IMR-90 (cell line): ENCODE measurements at regions not wholly inside any gene's neighbourhood (a gene's known extent, or its start where the extent isn't known, plus 50 kb on each side); places are given as distances from the start of the nearest gene placed in this dataset.

Experiments used
- ATAC-seq: fragments of 200-7000 bp; cut with Tn5 transposase; 2 replicates; pipeline ENCODE4 v1.9.1; 2020; ENCODE audit warnings: low read depth, mild to moderate bottlenecking, moderate library complexity
- BruUV-seq: library from RNA; stranded (reverse); fragments of 400-500 nt; replicated peaks from 2 replicates; lab custom pipeline; 2021; lab: Mats Ljungman, UMichigan
- CTCF ChIA-PET: fragments of 300-600 bp; formaldehyde crosslinking; extraction: SDS; loops from one replicate; lab custom pipeline; 2021; ENCODE audit warnings: antibody characterized with exemption; lab: Yijun Ruan, JAX
- POLR2A ChIA-PET: fragments of 300-600 bp; sonication (Branson Sonifier 250); formaldehyde crosslinking; loops from one replicate; lab custom pipeline; 2022; ENCODE audit warnings: antibody characterized with exemption; ENCODE audit not compliant: unreplicated experiment; lab: Charles Lee
- DNase-seq: peaks from one replicate; pipeline ENCODE4 v3.0.0; 2013
- H2AFZ ChIP-seq: replicated peaks from 2 replicates; pipeline ENCODE3; 2013; ENCODE audit warnings: low read length, mild to moderate bottlenecking; ENCODE audit not compliant: poor library complexity
- H2AK5ac ChIP-seq: 2 replicates; pipeline ENCODE4 v1.6.1; 2013; ENCODE audit warnings: low read depth, low read length, inconsistent platforms
- H2AK9ac ChIP-seq: replicated peaks from 2 replicates; pipeline ENCODE3; 2013; ENCODE audit warnings: mild to moderate bottlenecking, low read depth, low read length, moderate library complexity; ENCODE audit not compliant: poor library complexity
- H2BK120ac ChIP-seq: 2 replicates; pipeline ENCODE4 v1.6.1; 2013; ENCODE audit warnings: low read depth, low read length, inconsistent platforms
- H2BK15ac ChIP-seq: 3 replicates; pipeline ENCODE4 v1.6.1; 2013; ENCODE audit warnings: low read depth, low read length, inconsistent platforms
- H2BK20ac ChIP-seq: 2 replicates; pipeline ENCODE4 v1.6.1; 2013; ENCODE audit warnings: low read depth, mild to moderate bottlenecking, inconsistent platforms, low read length, moderate library complexity
- H2BK5ac ChIP-seq: 2 replicates; pipeline ENCODE4 v1.6.1; 2013; ENCODE audit warnings: mild to moderate bottlenecking, low read depth, low read length, inconsistent platforms; ENCODE audit not compliant: poor library complexity, severe bottlenecking
- H3K14ac ChIP-seq: replicated peaks from 2 replicates; pipeline ENCODE4 v1.6.1; 2013; ENCODE audit warnings: low read depth, low read length, inconsistent platforms
- H3K18ac ChIP-seq: 2 replicates; pipeline ENCODE4 v1.6.1; 2013; ENCODE audit warnings: low read depth, low read length, control low read depth
- H3K23ac ChIP-seq: 2 replicates; pipeline ENCODE4 v1.6.1; 2013; ENCODE audit warnings: low read depth, low read length, inconsistent platforms
- H3K27ac ChIP-seq: 2 replicates; pipeline ENCODE4 v1.5.1; 2013; ENCODE audit warnings: mild to moderate bottlenecking, control low read depth, low read length; ENCODE audit not compliant: insufficient read depth
- H3K27me3 ChIP-seq: 2 replicates; pipeline ENCODE4 v1.6.1; 2013; ENCODE audit warnings: low read length; ENCODE audit not compliant: control insufficient read depth, insufficient read depth
- H3K36me3 ChIP-seq: 2 replicates; pipeline ENCODE4 v1.6.1; 2013; ENCODE audit warnings: low read length, mixed read lengths; ENCODE audit not compliant: control insufficient read depth, insufficient read depth
- H3K4ac ChIP-seq: 2 replicates; pipeline ENCODE4 v1.6.1; 2013; ENCODE audit warnings: low read depth, low read length, inconsistent platforms
- H3K4me1 ChIP-seq: 2 replicates; pipeline ENCODE4 v1.6.1; 2013; ENCODE audit warnings: low read length, mixed read lengths; ENCODE audit not compliant: control insufficient read depth, insufficient read depth
- H3K4me2 ChIP-seq: 2 replicates; pipeline ENCODE4 v1.6.1; 2013; ENCODE audit warnings: low read depth, mild to moderate bottlenecking, control low read depth, low read length, moderate library complexity
- H3K4me3 ChIP-seq: 2 replicates; pipeline ENCODE4 v1.5.1; 2013; ENCODE audit warnings: low read depth, mild to moderate bottlenecking, control low read depth, low read length, moderate library complexity; ENCODE audit not compliant: insufficient read depth
- H3K56ac ChIP-seq: 2 replicates; pipeline ENCODE4 v1.6.1; 2013; ENCODE audit warnings: low read length, inconsistent platforms; ENCODE audit not compliant: insufficient read depth; ENCODE audit errors: extremely low read depth
- H3K79me1 ChIP-seq, 2 experiments: 2 replicates each; pipeline ENCODE4 v1.6.1; 2013; ENCODE audit warnings: low read length in 2 of 2, inconsistent platforms in 1 of 2, low read depth in 1 of 2
- H3K9ac ChIP-seq: 2 replicates; pipeline ENCODE4 v1.6.1; 2013; ENCODE audit warnings: low read depth, low read length, control low read depth
- H3K9me1 ChIP-seq: 2 replicates; pipeline ENCODE4 v1.6.1; 2013; ENCODE audit warnings: low read length, inconsistent platforms; ENCODE audit not compliant: insufficient read depth
- H3K9me3 ChIP-seq: 2 replicates; pipeline ENCODE4 v1.6.1; 2013; ENCODE audit warnings: low read length; ENCODE audit not compliant: control insufficient read depth, insufficient read depth
- H4K20me1 ChIP-seq: 2 replicates; pipeline ENCODE4 v1.6.1; 2013; ENCODE audit warnings: low read length, inconsistent platforms; ENCODE audit not compliant: insufficient read depth
- H4K5ac ChIP-seq: 2 replicates; pipeline ENCODE4 v1.6.1; 2013; ENCODE audit warnings: mild to moderate bottlenecking, low read depth, low read length, control low read depth
- H4K8ac ChIP-seq, 2 experiments: 2 replicates each; pipeline ENCODE4 v1.6.1; 2013; ENCODE audit warnings: low read depth in 2 of 2, low read length in 2 of 2, control low read depth in 1 of 2, inconsistent platforms in 1 of 2
- H4K91ac ChIP-seq: 2 replicates; pipeline ENCODE4 v1.6.1; 2013; ENCODE audit warnings: low read depth, low read length, inconsistent platforms; ENCODE audit not compliant: insufficient read depth
- MAFK ChIP-seq: IDR thresholded peaks from 2 replicates; pipeline ENCODE4 v1.6.1; 2012; ENCODE audit warnings: low read depth, low read length, improper control_type of control experiment
- MAZ ChIP-seq: IDR thresholded peaks from 2 replicates; pipeline ENCODE4 v1.6.1; 2012; ENCODE audit warnings: low read depth, mild to moderate bottlenecking, low read length, improper control_type of control experiment, moderate library complexity, borderline replicate concordance
- MXI1 ChIP-seq: IDR thresholded peaks from 2 replicates; pipeline ENCODE4 v1.6.1; 2012; ENCODE audit warnings: low read depth, mild to moderate bottlenecking, low read length, moderate library complexity, borderline replicate concordance
- RAD21 ChIP-seq: IDR thresholded peaks from 2 replicates; pipeline ENCODE4 v1.6.1; 2012; ENCODE audit warnings: low read length, improper control_type of control experiment
- WGBS, 2 experiments: methylation state at CpG; one replicate each; pipeline versions ENCODE4 v1.1.5 to v1.1.7; 2013; ENCODE audit warnings: missing lambda C conversion rate in 2 of 2; ENCODE audit not compliant: insufficient read length in 1 of 2; ENCODE audit errors: extremely low coverage in 2 of 2; 5-methylcytosine and 5-hydroxymethylcytosine counted together
- dilution Hi-C: fragments of 300-500 bp; cut with HindIII; formaldehyde crosslinking; loops from one replicate; pipeline ENCODE4 v1.14.3; 2018; ENCODE audit warnings: low sequenced_read_pairs; ENCODE audit not compliant: unreplicated experiment
- in situ Hi-C: fragments of 300-500 bp; cut with MboI; formaldehyde crosslinking; loops from 3 replicates; pipeline ENCODE4 v1.14.3; 2019; ENCODE audit warnings: low sequenced_read_pairs, inconsistent platforms, mixed read lengths
- intact Hi-C: fragments of 100-400 bp; cut with micrococcal nuclease; formaldehyde crosslinking; loops from 2 replicates; pipeline ENCODE4 v1.10.0; 2022

DNA sequence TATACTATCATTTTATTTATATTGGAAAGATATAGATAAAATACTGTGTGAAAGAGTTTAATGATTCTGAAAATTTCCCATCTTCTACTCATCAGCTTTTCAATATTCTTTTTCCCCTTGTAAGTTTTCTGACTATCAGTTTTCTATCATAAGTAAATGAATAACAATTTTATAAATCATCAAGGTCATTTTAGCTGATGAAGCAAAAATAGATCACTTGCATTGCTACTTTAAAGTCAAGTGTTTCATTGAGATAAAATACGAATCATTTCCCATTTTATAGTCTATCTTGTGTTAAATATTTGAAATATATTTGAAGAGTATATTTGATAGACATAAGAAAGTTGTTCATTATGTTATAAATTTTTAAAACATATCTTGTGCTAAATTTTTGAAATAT lies 811.0 kb upstream of the GALNTL6 start:
- in situ Hi-C loops: no loop called here
- CTCF ChIA-PET: no interaction called here
- H3K27me3 ChIP-seq: no peaks in the 10 kb centered on the region

More for the DNA sequence above, 811.0 kb upstream of the GALNTL6 start:
- Histone ChIP-seq H3K9ac (no peak overlapping the region), H4K20me1 (no peaks in the 10 kb centered on the region), H3K56ac (no peak overlapping the region), H3K9me3 (peaks cover 5% of the 10 kb centered on the region), H3K4me2 (no peak overlapping the region), H3K23ac (no peak overlapping the region), H2BK20ac (no peak overlapping the region), H2BK5ac (no peak overlapping the region), H2BK15ac (no peak overlapping the region), H4K5ac (no peak overlapping the region), H3K18ac (no peak overlapping the region), H3K4me1 (no peaks in the 10 kb centered on the region), H3K9me1 (no peaks in the 10 kb centered on the region), H2AK5ac (no peak overlapping the region), H4K91ac (no peak overlapping the region), H3K4ac (no peak overlapping the region), H3K79me1 (no peaks in the 10 kb centered on the region), H4K8ac (no peak overlapping the region), H3K27ac (no peak overlapping the region), H3K14ac (no peak overlapping the region), H2BK120ac (no peak overlapping the region), H3K4me3 (no peak overlapping the region), H3K36me3 (no peaks in the 10 kb centered on the region), H2AK9ac (no peak overlapping the region), H2AFZ (no peak overlapping the region)
- POLR2A ChIA-PET: no interaction called here
- TF ChIP-seq MAFK (peak; percentile 84), MXI1 (no peak), MAZ (no peak), RAD21 (no peak)
- no peak for ATAC-seq
- no TSS peak for BruUV-seq
- intact Hi-C loops: no loop called here
- no peak for DNase-seq
- WGBS, 2 experiments: no CpG with 5 or more reads among the region's 1 CpG
- dilution Hi-C loops: no loop called here
